ENCODE measurements at regions not wholly inside any gene's neighbourhood (a gene's known extent, or its start where the extent isn't known, plus 50 kb on each side); places are given as distances from the start of the nearest gene placed in this dataset.

DNA sequence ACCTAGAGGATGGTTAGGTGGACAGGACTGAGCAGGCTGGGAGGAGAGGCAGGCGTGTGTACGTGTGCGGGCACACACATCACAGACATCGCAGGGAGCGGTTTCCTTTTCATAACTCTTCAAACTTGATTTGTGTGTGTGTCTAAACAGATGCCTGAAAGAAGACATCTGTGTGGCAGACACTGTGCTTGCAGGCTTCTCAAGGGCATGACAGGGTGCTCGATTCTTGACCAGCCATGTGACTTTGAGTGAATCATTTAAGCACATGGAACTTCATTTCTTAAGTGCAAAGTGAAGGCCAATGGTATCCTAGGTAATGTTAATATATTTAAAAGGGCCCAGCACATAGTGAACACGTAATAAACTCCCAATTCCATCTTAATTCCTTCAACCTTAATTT is 186.5 kb downstream of the SCP2D1 start:
- DNase-seq (ENCODE audit: low spot score), result no peak

DNA sequence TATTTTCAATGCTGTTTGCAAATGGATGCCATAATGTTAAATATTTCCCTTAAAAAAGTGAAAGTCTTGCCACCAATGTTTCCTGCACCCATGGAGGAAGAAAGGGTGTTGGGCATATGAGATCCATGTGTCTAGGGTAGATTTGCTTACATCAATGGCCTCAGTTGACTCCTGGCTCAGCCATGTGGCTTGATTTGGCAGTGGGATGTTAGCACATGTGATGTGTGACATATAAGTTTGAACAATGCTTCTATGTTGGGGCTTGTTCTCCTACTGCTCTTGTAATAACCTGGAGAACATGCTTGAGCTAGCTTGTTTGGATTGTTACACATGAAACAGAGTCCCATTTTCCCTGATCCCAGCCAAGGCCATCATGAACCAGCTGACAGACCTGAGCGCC is 187.6 kb downstream of the SCP2D1 start:
- no peak for DNase-seq (ENCODE audit: low spot score)

DNA sequence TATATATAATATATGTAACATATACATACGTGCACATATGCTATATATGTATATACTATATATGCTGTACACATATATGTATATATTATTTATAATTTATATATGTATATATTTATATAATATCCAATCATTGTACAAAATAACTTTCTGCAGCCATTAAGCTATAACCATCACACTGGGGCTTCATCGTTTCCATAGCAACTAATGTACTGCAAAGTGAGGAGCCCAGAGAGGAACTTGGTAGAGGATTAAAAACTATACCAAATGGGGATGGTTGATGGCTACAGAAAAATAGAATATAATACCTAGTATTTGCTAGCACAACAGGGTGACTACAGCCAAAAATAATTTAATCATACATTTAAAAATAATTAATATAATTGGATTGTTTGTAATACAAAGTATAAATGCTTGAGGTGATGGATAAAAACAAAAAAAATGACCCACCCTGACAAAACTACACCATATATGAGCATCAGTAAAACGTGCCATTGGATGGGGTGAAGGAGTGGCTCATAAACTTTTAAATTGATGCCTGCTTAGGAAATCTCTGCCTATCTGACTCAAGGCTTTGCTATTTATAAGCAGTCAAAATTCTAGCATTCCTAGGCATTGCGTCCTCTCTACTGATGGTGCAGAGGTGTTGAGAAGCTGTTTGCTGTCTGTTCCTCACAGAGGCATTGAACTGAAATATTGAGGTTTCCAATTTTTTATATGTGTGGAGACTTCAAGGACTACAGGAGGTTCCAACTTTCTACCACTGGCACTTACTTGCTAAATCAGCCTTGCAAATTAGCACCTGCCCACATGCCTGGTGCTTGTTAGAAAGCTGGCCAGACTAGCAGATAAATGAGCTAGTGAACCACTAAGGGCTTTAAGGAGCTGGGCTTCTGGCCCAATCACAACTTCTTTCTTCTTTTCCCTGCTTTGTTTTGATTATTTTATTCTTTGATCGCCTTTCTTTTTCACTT is 190.1 kb downstream of the SCP2D1 start:
- no peak for DNase-seq (ENCODE audit: low spot score)

DNA sequence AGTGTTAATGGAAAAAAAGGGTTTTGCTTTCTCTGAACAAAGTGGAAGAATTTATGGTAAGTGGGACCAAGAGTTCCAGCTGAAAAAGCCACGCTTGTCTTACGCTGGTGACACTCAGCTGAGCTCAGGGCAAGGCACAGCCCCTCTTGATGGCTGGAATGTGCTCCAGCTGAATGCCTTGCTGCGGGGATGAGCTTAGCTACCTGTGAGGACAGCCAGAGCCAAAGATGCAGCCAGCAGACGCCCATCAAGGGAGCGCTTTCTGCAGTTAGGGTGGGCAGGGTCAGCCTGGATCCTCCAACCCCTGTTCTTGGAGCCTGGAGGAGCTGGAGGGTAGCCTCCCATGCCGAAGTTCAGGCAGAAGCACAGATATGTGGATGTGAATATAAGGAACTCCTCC is 191.4 kb downstream of the SCP2D1 start:
- DNase-seq (ENCODE audit: low spot score), result no peak

DNA sequence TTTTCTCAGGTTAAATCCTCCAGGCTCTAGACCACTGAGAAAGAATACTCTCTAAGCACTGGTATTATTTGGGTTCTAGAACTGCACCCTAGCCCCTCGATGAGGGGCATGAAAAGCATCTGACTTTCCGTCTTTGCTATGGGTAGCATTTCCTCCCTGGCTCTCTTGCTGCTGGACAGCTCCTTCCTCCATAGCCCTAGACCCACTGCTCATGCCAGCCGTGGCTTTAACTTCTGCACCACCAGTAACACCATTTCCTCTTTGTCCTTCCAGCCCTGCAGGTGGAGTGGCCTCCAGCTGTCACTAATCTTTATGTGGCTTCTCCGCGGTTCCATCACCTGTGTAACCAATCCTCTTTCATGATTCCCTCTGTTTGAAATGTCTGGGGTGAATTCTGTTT is 194.9 kb downstream of the SCP2D1 start:
- no peak for DNase-seq (ENCODE audit: low spot score)

DNA sequence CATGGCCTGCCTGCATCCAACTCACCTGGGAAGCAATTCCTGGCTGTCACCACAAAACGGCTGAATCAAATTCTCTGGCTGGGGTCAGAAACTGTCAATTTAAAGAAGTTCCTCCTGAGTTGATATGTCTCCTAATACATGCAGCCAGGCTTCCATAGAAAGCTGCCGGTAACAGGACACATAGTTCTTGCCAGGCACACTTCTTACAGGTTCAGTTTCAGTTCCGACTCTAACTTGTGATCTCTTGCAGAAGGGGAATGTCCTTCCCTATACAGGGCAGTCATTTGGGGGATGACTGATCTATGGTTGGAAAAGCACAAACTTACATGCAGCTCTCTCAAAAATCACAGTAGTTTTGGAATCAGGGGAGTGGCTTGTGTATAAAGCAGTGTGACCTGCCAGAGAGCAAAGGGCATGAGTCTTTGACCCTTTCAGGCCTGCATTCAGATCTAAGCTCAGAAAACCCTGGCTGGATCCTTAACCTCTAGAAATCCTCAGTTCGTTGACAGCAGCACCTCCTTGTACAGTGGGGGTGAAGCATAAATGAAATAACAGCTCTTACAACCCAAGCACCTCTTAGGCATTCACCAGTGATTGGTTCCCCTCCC is 195.6 kb downstream of the SCP2D1 start:
- no peak for DNase-seq (ENCODE audit: low spot score)

DNA sequence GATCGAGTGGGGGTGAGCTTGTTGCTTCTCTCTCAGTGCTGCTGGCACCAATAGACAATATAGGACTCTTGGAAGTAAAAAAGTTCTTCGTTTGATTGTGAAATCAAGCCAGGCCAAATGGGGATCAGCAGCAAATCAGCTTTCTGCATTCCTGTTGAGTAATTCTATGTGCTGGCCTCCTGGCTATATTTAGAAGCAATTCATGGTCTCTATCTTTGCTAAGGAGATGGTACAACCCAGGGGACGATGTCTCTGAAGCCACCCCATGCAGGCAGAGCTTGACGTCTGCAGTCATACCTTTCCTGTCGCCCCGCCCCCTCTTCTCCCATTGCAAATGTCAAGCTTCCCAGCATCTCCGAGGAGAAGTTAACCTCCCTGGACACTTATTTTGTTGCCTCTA is 199.1 kb downstream of the SCP2D1 start:
- peak; percentile 29 for DNase-seq (ENCODE audit: low spot score)

DNA sequence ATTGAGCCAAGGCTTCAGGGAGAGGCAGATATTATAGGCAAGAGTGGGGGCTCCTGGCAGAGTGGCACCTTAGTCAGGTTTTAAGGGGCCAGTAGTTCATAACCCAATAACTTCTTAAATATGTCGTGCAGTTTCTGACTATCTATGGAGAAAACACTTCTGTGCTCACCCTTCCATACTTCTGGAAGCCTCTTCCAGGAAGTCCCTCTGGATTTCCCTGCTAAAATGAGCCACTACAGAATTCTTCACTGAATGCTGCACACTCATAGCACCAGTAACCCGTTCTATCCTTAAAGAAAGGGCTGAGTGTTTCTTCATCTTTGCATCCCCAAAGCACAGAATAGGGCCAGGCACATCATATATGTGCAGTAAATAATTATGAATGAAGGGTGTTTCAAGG is 198.5 kb upstream of the SLC24A3 start:
- no peak for DNase-seq (ENCODE audit: low spot score)

DNA sequence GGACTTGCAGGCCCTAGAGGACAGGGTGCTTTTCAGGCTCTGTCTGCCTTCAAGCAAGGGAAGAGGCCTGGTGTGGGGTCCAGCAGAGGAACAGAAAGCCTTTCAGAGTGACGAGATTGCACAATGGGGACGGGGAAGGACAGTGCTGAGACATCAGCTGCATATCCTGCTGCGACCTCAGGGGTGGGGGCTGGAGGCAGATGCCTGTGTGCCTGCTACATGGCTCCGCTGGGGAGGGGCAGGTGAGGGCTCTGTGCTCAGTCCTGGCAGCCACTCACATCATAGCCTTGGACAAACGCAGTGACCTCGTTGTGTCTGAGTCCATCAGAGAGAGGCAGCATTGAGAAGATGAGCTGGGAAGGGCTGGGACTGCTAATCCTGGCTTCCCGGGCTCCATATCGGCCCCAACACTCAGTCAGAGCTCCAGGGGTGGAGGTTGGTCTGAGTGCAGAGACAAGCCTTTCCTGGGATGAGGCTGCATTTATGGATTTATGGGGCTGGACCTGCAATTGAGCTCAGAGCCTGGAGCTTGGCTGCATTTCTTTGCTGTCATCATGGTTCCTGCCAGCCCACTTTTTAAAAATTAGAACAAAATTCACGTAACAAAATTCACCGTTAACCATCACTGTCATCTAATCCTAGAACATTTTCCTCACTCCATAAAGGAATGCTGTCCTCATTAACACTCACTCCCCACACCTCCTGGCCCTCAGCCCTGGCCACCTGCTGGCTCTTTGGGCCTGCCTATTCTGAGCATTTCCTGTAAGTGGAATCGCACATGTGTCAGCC is 196.9 kb upstream of the SLC24A3 start:
- no peak for DNase-seq (ENCODE audit: low spot score)

DNA sequence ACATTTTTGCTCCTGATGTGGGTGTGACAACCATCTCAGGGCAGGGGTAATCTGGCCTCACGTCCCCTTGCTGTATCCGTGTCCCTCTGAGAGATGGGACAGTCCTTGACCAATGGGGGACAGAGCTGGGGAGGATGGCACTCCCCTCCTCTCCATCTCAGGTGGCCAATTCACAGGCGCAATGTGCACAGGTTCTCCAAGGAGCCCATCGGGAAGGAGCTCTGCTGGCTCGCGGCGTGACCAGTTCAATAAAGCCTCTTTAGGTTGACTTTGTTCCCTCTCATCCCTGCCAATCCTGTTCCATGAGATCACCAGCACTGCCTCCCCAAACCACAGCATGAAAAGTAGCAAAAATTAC is 196.3 kb upstream of the SLC24A3 start:
- DNase-seq (ENCODE audit: low spot score), result no peak

DNA sequence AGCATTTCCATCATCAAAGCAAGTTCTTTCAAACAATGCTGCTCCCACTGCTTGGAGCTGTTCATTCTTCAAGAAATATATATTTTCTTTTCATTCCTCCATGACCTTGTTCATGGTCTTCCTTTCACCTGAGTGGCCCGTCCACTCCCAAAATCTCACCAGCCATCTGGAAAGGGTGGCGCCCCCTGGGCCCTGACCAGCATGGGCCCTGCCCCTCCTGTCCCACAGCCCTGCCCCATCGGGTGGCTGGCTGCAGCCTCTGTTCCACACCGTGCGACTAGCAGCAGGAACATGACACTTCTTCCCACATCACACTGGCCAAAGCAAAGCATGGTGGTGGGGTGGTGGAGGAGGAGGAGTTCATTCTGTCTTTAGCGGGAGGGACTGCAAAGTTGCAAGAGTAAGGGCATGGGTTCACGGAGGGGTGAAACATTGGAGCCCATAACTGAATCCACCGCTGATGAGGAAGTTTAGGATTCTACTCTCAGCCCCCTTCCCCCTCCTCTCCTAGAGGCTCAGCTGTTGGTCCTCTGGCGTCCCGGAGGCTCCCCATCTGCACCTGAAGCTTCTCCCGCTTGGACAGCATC is 195.2 kb upstream of the SLC24A3 start:
- no peak for DNase-seq (ENCODE audit: low spot score)

DNA sequence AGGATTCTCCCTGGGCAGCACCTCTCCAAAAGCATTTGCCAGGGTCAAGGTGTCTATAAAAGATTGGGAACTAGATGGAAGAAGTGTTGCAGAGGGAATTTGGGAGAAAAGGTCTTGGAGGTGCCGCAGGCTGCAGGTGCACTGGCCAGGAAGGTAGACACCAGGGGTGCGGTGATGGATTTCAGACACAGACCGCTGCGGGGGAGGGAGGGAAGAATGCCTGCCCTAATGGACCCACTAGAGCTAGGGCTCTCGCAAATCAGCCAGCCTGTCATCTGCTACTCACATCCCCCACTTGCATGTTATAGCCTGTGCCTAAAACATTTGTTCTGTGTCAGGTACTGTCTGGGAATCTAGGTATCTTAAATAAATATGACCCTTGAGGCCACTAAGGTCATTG is 193.6 kb upstream of the SLC24A3 start:
- DNase-seq (ENCODE audit: low spot score), result no peak

DNA sequence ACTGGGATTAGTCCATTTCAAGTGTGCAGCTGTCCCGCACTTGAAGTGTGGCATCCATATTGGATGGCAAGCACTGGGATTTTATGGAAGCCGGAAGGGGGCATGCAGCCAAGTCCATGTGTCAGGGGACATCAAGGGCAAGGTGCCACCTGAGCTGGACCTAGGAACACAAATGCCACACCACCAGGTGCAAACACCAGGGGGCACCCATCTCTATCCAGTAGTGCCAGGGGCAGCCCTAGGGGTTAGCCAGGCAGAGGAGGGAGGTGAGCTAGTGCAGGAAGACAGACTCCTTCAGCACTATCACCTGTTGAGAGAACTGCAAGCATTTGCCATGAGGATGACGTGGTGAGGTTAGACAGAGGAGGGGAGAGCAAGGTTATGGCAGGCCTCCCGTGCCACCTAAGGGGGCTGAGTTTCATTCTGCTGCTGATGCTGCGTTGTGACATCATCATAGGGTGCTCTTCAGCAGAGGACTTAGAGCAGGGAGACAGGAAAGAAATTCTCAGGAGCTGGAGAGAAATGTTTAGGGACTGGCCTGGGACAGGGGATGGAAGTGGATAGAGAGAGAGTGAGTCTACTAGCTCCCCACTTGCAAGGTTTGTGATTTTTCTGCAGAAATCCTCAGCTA is 192.6 kb upstream of the SLC24A3 start:
- DNase-seq (ENCODE audit: low spot score), result no peak

DNA sequence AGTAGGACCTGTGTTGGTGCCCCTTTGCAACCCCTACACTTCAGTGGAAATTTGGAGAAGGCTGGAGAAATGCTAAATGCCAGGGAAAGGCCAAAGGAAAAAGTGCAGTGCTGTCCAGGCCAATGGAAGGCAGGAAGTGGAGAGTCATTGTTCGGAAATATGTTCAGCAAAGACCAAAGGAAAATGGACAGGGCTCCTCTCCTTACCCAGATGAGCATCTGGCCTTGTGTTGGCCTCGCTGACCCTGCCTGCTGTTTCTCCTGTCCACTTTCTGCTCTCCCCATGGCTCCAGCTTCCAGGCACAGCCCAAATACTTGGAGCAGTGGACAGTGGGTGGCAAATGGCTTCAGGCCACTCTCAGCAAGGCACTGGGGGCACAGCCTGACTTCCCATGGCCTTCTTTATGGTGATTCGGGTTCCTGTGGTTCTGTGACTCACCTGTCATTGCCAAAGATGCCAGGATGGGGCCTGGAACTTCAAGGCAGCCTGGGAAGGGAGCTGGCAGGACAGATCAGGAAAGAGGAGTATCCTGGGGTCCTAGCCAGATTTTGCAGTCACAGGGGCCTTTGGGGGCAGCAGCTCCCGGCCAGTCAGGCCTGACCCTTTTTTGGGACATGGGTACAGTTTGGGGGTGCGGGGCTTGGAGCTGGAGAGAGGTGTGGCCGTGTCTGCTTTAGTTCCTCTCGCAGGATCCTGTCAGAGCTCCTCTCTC is 190.9 kb upstream of the SLC24A3 start:
- no peak for DNase-seq (ENCODE audit: low spot score)

DNA sequence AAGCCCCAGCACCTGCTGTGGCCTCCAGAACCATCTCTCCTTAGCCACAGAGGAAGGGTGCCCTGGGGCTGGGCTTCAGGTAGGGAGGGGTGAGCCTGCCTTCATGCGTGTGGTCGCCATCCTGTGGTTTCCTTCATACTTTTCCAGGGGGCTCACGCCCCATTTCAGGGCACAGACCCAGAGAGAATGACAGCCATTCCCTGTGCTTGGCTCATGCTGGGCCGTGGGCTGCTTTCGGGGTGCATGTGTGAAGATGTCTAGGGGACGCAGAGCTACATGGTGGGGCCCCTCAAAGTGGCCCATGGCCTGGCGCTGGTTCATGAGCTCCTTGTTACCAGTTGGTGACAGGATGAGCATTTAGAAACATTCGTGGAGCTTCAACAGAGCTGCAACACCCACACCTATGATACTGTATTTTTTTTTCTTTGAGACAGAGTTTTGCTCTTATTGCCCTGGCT is 190.3 kb upstream of the SLC24A3 start:
- DNase-seq (ENCODE audit: low spot score), result no peak

DNA sequence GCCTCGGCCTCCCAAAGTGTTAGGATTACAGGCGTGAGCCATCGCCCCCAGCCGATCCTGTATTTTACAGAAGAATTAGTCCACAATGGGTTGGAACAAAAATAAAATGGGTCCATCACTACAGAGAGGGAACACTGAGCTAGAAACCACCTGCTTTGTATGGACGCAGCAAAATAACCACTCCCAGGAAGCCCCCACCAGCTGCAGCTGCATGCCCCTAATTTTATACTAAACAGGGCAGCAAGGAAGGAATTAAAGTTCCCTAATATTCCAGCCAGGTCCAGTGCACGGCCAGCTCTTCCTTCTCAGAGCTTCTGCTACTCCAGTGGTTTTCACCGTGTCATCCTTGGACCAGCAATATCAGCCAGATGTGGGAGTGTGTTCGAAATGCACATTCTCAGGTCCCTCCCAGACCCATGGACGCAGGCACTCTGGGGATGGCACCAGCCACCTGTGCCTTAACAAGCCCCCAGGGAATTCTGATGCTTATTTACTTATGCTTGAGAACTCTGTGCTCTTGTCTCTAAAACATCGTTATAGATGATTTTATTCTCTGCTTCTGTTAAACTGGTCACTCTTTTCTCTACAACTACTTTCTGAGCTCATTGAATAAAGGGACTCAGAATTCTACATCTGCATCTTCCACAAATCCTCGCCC is 189.5 kb upstream of the SLC24A3 start:
- no peak for DNase-seq (ENCODE audit: low spot score)

DNA sequence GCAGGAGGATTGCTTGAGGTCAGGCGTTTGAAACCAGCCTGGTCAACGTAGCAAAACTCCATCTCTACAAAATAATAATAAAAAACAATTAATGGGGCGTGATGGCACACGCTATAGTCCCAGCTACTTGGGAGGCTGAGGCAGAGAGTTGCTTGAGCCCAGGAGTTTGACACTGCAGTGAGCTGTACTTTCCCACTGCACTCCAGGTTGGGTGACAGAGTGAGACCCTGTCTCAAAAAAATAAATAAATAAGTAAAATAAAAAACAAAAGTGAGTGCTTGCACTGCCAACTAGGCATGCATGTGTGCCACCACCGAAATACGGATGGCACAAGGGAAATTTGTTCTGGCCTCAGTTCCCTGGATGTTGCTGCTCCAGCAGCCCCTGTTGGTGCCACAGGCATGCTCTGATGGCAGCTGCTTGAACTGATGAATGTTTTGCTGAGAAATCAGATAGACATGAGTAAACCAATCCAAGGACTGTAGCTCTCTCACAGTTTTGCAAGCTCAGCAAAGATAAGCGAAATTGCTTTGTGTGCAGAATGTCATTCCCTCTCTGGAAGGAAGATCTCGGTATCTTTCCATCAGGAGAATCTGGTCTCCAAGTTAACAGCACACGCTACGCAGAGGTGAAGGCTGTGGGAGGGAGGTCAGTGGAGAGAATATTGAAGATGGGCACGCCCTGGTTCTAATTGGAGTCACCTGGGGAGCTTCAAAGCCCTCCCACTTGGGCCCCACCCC is 188.0 kb upstream of the SLC24A3 start:
- no peak for DNase-seq (ENCODE audit: low spot score)

DNA sequence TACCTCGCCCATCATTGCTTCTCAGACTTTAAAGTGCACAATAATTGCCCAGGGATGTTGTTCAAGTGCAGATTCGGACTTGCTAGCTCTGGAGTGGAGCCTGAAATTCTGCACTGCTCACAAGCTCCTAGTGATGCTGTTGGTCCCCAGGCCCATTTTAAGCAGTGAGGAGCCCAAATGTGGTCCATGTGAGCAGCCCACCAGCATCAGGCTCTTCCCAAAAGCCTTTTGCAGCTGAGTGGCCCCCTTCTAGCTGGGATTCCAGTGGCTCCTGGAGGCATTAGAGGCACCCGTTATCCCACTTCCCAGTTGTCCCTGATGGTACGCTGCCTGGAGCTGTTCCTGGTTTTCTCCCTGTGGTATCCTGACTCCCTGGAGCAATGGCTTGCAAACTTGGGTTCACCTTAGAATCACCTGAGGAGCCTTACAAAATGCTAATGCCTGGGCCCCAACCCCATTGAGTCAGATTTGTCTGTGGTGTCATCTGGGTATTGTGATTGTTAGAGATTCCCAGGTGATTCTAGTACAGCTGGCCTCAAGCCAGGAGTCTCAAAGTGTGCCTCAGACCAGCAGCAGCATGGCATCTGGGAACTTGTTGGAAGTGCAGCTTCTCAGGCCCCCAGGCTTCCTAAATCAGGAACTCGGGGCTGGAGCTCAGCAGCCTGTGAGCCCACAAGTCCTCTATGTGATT is 186.9 kb upstream of the SLC24A3 start:
- DNase-seq (ENCODE audit: low spot score), result no peak

DNA sequence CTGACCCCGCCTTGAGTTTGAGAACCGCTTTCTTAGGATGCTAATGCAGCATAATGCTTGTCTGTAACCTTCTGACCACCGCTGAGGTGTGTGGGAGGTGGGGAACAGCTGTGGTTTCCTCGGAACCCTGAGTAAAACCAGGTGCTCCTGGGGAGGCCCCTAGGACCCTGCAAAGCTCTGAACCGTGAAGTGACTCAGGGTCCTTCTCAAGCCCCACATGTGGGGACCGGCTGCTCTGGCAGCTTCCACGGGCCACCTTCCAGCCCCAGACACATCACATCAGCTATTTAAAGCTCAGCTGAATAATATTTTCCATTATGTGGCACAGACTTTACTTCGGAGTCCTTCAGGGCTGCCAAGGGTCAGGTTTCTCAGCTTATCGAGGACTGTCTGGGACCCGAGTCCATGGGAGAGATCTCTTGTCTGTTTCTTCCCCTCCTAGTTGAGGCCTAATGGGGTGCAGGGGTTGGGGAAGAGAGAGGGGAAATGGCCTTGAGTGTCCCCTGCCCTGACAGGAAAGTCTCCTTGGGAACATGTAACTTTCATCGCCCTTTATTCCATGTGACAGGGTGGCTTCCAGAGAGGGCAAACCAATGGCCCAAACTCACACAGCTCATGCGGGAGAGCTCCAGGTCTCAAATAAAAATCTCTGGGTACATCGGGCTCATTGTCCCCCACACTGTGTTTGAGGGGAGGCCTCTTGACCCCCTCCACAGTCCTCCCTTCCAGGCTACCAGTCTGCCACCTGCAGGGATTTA is 186.1 kb upstream of the SLC24A3 start:
- DNase-seq (ENCODE audit: low spot score), result no peak
